Cardiac fibroblast (primary cell): ENCODE measurements at regions not wholly inside any gene's neighbourhood (a gene's known extent, or its start where the extent isn't known, plus 50 kb on each side); places are given as distances from the start of the nearest gene placed in this dataset.

Experiments
- DNase-seq, 2 donors: peaks; one replicate each; pipeline versions ENCODE4 v3.0.0 to v3.0.0-alpha.2; 2010; ENCODE audit warnings: low read depth in 2 of 2
- H3K4me3 ChIP-seq, 2 donors: replicated peaks in 1 of 2; 1 replicate in 1 of 2; 2 replicates in 1 of 2; pipeline ENCODE4 v1.5.1; 2011; ENCODE audit warnings: low read depth in 2 of 2, low read length in 2 of 2, mild to moderate bottlenecking in 2 of 2, moderate library complexity in 1 of 2
- TF ChIP-seq, protein P1 (sequence below): IDR thresholded peaks from one replicate; pipeline ENCODE4 v1.5.1; 2011; ENCODE audit warnings: low read depth, mild to moderate bottlenecking, low read length, inconsistent platforms

GRCh38 chr19:31908496-31909225 lies 436.7 kb upstream of the ZNF507 start:
- no peak overlapping the region for H3K4me3 ChIP-seq
- TF ChIP-seq, protein P1, sequence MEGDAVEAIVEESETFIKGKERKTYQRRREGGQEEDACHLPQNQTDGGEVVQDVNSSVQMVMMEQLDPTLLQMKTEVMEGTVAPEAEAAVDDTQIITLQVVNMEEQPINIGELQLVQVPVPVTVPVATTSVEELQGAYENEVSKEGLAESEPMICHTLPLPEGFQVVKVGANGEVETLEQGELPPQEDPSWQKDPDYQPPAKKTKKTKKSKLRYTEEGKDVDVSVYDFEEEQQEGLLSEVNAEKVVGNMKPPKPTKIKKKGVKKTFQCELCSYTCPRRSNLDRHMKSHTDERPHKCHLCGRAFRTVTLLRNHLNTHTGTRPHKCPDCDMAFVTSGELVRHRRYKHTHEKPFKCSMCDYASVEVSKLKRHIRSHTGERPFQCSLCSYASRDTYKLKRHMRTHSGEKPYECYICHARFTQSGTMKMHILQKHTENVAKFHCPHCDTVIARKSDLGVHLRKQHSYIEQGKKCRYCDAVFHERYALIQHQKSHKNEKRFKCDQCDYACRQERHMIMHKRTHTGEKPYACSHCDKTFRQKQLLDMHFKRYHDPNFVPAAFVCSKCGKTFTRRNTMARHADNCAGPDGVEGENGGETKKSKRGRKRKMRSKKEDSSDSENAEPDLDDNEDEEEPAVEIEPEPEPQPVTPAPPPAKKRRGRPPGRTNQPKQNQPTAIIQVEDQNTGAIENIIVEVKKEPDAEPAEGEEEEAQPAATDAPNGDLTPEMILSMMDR, result no peak
- no peak for DNase-seq

- DNase-seq, result no peak
- H3K4me3 ChIP-seq, result no peak overlapping the region
- TF ChIP-seq, protein P1, result no peak
These were observed 435.2 kb upstream of the ZNF507 start for GRCh38 chr19:31910224-31910623.

DNA sequence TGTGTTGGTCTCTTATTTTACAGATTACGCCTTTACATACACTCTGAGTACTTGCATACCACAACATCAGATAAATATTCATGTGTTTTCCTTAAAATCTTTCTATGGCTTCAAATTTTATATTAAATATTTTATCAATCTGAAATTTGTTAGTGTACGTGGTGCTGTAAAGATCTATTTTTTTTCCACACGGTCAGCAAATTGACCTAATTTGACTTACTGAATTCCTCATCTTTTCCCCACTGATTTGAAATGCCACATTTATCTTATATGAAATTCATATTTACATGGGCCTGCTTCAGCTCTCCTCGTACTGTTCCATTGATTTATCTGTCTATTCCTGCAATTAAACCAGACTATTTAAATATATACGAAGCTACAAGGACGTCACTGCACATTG lies 433.8 kb upstream of the ZNF507 start:
- TF ChIP-seq, protein P1, result no peak
- no peak overlapping the region for H3K4me3 ChIP-seq
- no peak for DNase-seq

GRCh38 chr19:31913103-31913661 lies 432.2 kb upstream of the ZNF507 start:
- no peak for DNase-seq
- H3K4me3 ChIP-seq, result no peak overlapping the region
- TF ChIP-seq, protein P1, result no peak

GRCh38 chr19:31930401-31930800 lies 415.0 kb upstream of the ZNF507 start:
- DNase-seq, result no peak
- TF ChIP-seq, protein P1, result no peak
- no peak overlapping the region for H3K4me3 ChIP-seq

- no peak for DNase-seq
- TF ChIP-seq, protein P1, result no peak
- no peak overlapping the region for H3K4me3 ChIP-seq
These were observed 407.4 kb upstream of the ZNF507 start for GRCh38 chr19:31937983-31938382.
